SK-N-DZ (cell line): ENCODE measurements at regions not wholly inside any gene's neighbourhood (a gene's known extent, or its start where the extent isn't known, plus 50 kb on each side); places are given as distances from the start of the nearest gene placed in this dataset.

Source experiments
- DNase-seq: peaks from one replicate; pipeline ENCODE4 v3.0.0-alpha.2; 2015; ENCODE audit warnings: low spot score

- no peak for DNase-seq
Observed at GRCh38 chr15:25181293-25182097, 226.7 kb downstream of the SNRPN start.

- no peak for DNase-seq
Observed at GRCh38 chr15:25182098-25182478, 227.3 kb downstream of the SNRPN start.

GRCh38 chr15:25182736-25183445 is 228.1 kb downstream of the SNRPN start:
- no peak for DNase-seq

- DNase-seq, result no peak
Observed at GRCh38 chr15:25183581-25184251, 228.9 kb downstream of the SNRPN start.

- DNase-seq, result no peak
Observed at GRCh38 chr15:25184356-25185155, 229.8 kb downstream of the SNRPN start.

- no peak for DNase-seq
Observed at GRCh38 chr15:25185156-25185710, 230.4 kb downstream of the SNRPN start.

GRCh38 chr15:25185791-25186190 is 231.0 kb downstream of the SNRPN start:
- DNase-seq, result no peak

- DNase-seq, result no peak
Observed at GRCh38 chr15:25186411-25186810, 231.6 kb downstream of the SNRPN start.

- DNase-seq, result no peak
Observed at GRCh38 chr15:25186906-25187645, 232.3 kb downstream of the SNRPN start.

- DNase-seq, result no peak
Observed at GRCh38 chr15:25188051-25188450, 233.3 kb downstream of the SNRPN start.

- DNase-seq, result no peak
Observed at GRCh38 chr15:25188551-25189101, 233.8 kb downstream of the SNRPN start.

GRCh38 chr15:25189551-25189950 is 234.8 kb downstream of the SNRPN start:
- no peak for DNase-seq

- DNase-seq, result no peak
Observed at GRCh38 chr15:25192651-25193050, 237.9 kb downstream of the SNRPN start.

GRCh38 chr15:25207369-25207768 is 231.5 kb downstream of the UBE3A start:
- no peak for DNase-seq

- DNase-seq, result no peak
Observed at GRCh38 chr15:25208735-25209134, 230.1 kb downstream of the UBE3A start.

GRCh38 chr15:25220834-25221233 is 218.0 kb downstream of the UBE3A start:
- DNase-seq, result no peak

GRCh38 chr15:25224396-25224795 is 214.4 kb downstream of the UBE3A start:
- no peak for DNase-seq

- no peak for DNase-seq
Observed at GRCh38 chr15:25226360-25226759, 212.5 kb downstream of the UBE3A start.

- DNase-seq, result no peak
Observed at GRCh38 chr15:25228261-25228660, 210.6 kb downstream of the UBE3A start.

- no peak for DNase-seq
Observed at GRCh38 chr15:25230442-25230841, 208.4 kb downstream of the UBE3A start.
